ENCODE measurements at regions not wholly inside any gene's neighbourhood (a gene's known extent, or its start where the extent isn't known, plus 50 kb on each side); places are given as distances from the start of the nearest gene placed in this dataset.

DNA sequence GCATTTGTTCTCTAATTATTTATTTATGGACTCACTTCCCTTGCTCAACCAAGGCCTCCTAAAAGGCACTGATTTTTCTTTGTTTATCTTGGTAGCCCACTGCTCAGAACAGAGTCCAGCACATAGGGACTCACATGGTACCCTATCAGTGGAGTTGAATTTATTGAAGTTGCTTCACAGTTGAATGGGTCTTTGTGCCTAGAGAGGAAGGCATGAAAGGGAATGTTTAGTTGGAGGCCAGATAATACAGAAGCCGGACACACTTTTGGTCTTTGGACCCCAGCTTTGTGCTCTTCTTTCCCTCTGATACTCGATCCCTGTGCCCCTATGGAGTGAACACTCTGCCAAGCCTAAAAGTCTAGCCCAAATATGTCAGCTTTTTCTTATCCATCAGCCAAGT, 429.0 kb downstream of the PRDM2 start (continued):
- TF ChIP-seq, protein P1, sequence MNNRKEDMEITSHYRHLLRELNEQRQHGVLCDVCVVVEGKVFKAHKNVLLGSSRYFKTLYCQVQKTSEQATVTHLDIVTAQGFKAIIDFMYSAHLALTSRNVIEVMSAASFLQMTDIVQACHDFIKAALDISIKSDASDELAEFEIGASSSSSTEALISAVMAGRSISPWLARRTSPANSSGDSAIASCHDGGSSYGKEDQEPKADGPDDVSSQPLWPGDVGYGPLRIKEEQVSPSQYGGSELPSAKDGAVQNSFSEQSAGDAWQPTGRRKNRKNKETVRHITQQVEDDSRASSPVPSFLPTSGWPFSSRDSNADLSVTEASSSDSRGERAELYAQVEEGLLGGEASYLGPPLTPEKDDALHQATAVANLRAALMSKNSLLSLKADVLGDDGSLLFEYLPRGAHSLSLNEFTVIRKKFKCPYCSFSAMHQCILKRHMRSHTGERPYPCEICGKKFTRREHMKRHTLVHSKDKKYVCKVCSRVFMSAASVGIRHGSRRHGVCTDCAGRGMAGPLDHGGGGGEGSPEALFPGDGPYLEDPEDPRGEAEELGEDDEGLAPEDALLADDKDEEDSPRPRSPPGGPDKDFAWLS (CRISPR knock-in tag; IDR thresholded peaks at IDR 0.05; ENCODE audit: borderline replicate concordance), result no peak
- TF ChIP-seq SP4 (CRISPR knock-in tag; IDR thresholded peaks at IDR 0.05), result no peak
- TF ChIP-seq, protein P2, sequence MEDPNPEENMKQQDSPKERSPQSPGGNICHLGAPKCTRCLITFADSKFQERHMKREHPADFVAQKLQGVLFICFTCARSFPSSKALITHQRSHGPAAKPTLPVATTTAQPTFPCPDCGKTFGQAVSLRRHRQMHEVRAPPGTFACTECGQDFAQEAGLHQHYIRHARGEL (CRISPR knock-in tag; IDR thresholded peaks at IDR 0.05), result no peak
- no peak; the same call in 1 of the 2 replicates for TF ChIP-seq SALL1 (CRISPR knock-in tag; IDR thresholded peaks at IDR 0.05)
- TF ChIP-seq ZNF260 (CRISPR knock-in tag; IDR thresholded peaks at IDR 0.05; ENCODE audit: borderline replicate concordance, low read depth), result no peak
- no peak for TF ChIP-seq GATAD1 (CRISPR knock-in tag; IDR thresholded peaks at IDR 0.05)
- no peak for TF ChIP-seq ATF7-NPFF (CRISPR knock-in tag; IDR thresholded peaks at IDR 0.05; ENCODE audit: low read depth)
- TF ChIP-seq, protein P3, sequence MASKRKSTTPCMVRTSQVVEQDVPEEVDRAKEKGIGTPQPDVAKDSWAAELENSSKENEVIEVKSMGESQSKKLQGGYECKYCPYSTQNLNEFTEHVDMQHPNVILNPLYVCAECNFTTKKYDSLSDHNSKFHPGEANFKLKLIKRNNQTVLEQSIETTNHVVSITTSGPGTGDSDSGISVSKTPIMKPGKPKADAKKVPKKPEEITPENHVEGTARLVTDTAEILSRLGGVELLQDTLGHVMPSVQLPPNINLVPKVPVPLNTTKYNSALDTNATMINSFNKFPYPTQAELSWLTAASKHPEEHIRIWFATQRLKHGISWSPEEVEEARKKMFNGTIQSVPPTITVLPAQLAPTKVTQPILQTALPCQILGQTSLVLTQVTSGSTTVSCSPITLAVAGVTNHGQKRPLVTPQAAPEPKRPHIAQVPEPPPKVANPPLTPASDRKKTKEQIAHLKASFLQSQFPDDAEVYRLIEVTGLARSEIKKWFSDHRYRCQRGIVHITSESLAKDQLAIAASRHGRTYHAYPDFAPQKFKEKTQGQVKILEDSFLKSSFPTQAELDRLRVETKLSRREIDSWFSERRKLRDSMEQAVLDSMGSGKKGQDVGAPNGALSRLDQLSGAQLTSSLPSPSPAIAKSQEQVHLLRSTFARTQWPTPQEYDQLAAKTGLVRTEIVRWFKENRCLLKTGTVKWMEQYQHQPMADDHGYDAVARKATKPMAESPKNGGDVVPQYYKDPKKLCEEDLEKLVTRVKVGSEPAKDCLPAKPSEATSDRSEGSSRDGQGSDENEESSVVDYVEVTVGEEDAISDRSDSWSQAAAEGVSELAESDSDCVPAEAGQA (IDR thresholded peaks at IDR 0.05; ENCODE audit: low read depth), result no peak
- TF ChIP-seq, protein P3 (CRISPR knock-in tag; IDR thresholded peaks at IDR 0.05; ENCODE audit: borderline replicate concordance), result no peak
- TF ChIP-seq, protein P4, sequence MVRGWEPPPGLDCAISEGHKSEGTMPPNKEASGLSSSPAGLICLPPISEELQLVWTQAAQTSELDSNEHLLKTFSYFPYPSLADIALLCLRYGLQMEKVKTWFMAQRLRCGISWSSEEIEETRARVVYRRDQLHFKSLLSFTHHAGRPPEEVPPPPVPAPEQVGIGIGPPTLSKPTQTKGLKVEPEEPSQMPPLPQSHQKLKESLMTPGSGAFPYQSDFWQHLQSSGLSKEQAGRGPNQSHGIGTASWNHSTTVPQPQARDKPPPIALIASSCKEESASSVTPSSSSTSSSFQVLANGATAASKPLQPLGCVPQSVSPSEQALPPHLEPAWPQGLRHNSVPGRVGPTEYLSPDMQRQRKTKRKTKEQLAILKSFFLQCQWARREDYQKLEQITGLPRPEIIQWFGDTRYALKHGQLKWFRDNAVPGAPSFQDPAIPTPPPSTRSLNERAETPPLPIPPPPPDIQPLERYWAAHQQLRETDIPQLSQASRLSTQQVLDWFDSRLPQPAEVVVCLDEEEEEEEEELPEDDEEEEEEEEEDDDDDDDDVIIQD (CRISPR knock-in tag; IDR thresholded peaks at IDR 0.05; ENCODE audit: low read depth), result no peak
- no peak for TF ChIP-seq KAT8 (CRISPR knock-in tag; IDR thresholded peaks at IDR 0.05)
- TF ChIP-seq, protein P5, sequence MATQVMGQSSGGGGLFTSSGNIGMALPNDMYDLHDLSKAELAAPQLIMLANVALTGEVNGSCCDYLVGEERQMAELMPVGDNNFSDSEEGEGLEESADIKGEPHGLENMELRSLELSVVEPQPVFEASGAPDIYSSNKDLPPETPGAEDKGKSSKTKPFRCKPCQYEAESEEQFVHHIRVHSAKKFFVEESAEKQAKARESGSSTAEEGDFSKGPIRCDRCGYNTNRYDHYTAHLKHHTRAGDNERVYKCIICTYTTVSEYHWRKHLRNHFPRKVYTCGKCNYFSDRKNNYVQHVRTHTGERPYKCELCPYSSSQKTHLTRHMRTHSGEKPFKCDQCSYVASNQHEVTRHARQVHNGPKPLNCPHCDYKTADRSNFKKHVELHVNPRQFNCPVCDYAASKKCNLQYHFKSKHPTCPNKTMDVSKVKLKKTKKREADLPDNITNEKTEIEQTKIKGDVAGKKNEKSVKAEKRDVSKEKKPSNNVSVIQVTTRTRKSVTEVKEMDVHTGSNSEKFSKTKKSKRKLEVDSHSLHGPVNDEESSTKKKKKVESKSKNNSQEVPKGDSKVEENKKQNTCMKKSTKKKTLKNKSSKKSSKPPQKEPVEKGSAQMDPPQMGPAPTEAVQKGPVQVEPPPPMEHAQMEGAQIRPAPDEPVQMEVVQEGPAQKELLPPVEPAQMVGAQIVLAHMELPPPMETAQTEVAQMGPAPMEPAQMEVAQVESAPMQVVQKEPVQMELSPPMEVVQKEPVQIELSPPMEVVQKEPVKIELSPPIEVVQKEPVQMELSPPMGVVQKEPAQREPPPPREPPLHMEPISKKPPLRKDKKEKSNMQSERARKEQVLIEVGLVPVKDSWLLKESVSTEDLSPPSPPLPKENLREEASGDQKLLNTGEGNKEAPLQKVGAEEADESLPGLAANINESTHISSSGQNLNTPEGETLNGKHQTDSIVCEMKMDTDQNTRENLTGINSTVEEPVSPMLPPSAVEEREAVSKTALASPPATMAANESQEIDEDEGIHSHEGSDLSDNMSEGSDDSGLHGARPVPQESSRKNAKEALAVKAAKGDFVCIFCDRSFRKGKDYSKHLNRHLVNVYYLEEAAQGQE (IDR thresholded peaks at IDR 0.05; ENCODE audit: borderline replicate concordance in 1 of 2, low read depth in 1 of 2, low read length in 2 of 2), result no peak
- TF ChIP-seq SMAD9 (CRISPR knock-in tag; IDR thresholded peaks at IDR 0.05), result no peak
